Activated CD8-positive, alpha-beta memory T cell treated with anti-CD3 and anti-CD28 coated beads, Interleukin-2, amount 10 ng/mL, durations not matched to agents 7 days and 5 days (primary cell): ENCODE measurements at regions not wholly inside any gene's neighbourhood (a gene's known extent, or its start where the extent isn't known, plus 50 kb on each side); places are given as distances from the start of the nearest gene placed in this dataset.
A peak's percentile ranks its signal among the peaks of the same experiment; 100 is the strongest.
"Not testable (repeated sequence)": the region's sequence is repeated elsewhere in the genome, so short reads cannot be mapped to it uniquely, and the experiment has no call there.

Experiments
- ATAC-seq: fragments of 150-1000 bp; cut with Tn5 transposase; one replicate; pipeline ENCODE4 v1.10.0; 2021; ENCODE audit warnings: moderate library complexity
- CTCF ChIA-PET: fragments of 350-600 bp; sonication (Branson Sonifier 250); formaldehyde crosslinking; loops from one replicate; lab custom pipeline; 2021; ENCODE audit warnings: antibody characterized with exemption; lab: Charles Lee
- DNase-seq: peaks from one replicate; pipeline ENCODE4 v3.0.0-alpha.2; 2020
- H3K27ac Mint-ChIP-seq: one replicate; pipeline ENCODE4 v1.8.0; 2021; ENCODE audit warnings: mild to moderate bottlenecking, mixed read lengths
- H3K27me3 Mint-ChIP-seq: one replicate; pipeline ENCODE4 v1.8.0; 2021; ENCODE audit warnings: mixed read lengths
- H3K36me3 Mint-ChIP-seq: one replicate; pipeline ENCODE4 v1.8.0; 2021; ENCODE audit warnings: mild to moderate bottlenecking, mixed read lengths
- H3K4me1 Mint-ChIP-seq: one replicate; pipeline ENCODE4 v1.8.0; 2021; ENCODE audit warnings: mixed read lengths
- H3K4me3 Mint-ChIP-seq: one replicate; pipeline ENCODE4 v1.8.0; 2021; ENCODE audit warnings: mild to moderate bottlenecking, moderate library complexity, mixed read lengths
- H3K9me3 Mint-ChIP-seq: one replicate; pipeline ENCODE4 v1.8.0; 2022; ENCODE audit warnings: low read depth, mixed read lengths

DNA sequence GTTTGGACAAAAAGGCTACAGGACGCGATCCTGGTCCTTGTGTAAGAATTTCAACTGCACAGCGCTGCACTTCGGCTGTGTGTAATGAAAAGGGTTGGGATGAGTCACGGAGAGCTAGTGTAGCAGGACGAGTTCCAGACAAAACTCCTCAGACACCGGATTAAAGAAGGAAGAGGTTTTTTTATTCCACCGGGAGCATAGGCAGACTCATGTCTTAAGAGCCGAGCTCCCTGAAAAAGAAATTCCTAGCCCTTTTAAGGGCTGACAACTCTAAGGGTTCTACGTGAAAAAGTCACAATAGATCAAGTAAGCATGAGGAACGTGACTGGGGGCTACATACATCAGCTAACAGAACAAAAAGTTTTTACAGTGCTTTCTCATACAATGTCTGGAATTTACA lies 54.8 kb upstream of the FAM90A1 start:
- DNase-seq, H3K36me3 Mint-ChIP-seq, H3K4me1 Mint-ChIP-seq, H3K27ac Mint-ChIP-seq, ATAC-seq, H3K4me3 Mint-ChIP-seq, CTCF ChIA-PET, H3K9me3 Mint-ChIP-seq: not testable (repeated sequence)
- H3K27me3 Mint-ChIP-seq, result peaks cover 18% of the 10 kb centered on the region

DNA sequence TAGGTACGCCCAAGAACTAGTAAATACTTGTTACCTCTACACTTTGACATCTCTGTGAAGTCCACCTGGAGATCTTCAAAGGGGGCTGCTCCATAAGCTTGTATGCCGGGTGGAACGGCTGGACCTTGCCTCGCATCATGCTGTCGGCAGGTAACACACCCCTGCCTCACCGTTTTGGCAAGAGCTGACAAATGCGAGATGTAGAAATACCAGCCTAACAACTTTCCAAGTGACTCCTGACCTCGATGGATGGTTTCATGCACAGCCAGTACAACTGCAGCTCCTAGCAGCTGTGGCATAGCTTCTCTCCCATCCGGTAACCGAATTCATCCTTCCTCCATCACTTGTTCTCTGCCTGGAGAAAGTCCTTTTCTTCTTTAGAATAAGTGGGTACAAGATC lies 58.3 kb upstream of the FAM90A1 start:
- H3K4me3 Mint-ChIP-seq, DNase-seq, H3K36me3 Mint-ChIP-seq, CTCF ChIA-PET, H3K9me3 Mint-ChIP-seq, ATAC-seq, H3K27ac Mint-ChIP-seq, H3K4me1 Mint-ChIP-seq: not testable (repeated sequence)
- H3K27me3 Mint-ChIP-seq, result peaks cover 16% of the 10 kb centered on the region

DNA sequence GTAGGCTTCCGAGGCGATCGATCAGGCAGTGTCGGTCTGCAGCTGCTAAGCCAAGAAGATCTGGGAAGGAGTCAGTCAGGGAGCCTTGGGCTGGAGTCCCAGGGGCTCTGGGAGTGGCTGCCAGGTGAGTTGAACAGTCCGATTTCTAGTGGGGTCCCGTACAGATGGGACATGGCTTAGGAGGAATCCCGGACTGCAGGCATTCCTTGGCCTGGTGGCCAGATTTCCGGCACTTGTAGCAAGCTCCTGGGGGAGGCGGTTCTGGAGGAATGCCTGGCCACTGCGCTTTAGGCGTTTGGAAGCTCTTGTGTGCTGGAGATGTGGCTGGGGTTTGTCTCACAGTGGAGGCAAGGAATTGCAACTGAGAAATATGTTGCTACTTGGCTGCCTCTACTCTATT lies 64.3 kb upstream of the FAM90A1 start:
- CTCF ChIA-PET, H3K4me3 Mint-ChIP-seq, ATAC-seq, DNase-seq, H3K27ac Mint-ChIP-seq, H3K9me3 Mint-ChIP-seq, H3K36me3 Mint-ChIP-seq, H3K4me1 Mint-ChIP-seq: not testable (repeated sequence)
- peaks cover 27% of the 10 kb centered on the region for H3K27me3 Mint-ChIP-seq

DNA sequence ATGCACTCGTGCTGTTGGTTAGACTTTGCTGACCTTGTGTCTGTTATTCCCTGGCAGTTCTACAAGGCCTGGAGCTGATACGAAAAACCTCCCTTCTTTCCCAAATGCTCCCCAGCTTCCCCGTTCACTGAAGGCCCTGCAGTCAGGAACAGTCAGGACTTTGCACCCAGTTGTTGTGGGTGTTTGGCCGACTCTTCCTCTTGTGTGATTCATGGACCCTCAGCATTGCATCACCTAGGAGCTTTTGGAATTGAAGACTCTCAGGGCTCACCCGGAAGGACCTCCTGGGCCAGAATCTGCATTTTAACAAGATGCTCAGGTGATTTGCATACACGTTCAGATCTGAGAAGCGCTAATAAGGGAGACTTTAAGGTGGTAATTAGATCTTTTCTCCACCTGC lies 67.2 kb upstream of the FAM90A1 start:
- H3K9me3 Mint-ChIP-seq, H3K27ac Mint-ChIP-seq, H3K36me3 Mint-ChIP-seq, ATAC-seq, H3K4me3 Mint-ChIP-seq, H3K4me1 Mint-ChIP-seq, CTCF ChIA-PET, DNase-seq: not testable (repeated sequence)
- H3K27me3 Mint-ChIP-seq, result peaks cover 23% of the 10 kb centered on the region

DNA sequence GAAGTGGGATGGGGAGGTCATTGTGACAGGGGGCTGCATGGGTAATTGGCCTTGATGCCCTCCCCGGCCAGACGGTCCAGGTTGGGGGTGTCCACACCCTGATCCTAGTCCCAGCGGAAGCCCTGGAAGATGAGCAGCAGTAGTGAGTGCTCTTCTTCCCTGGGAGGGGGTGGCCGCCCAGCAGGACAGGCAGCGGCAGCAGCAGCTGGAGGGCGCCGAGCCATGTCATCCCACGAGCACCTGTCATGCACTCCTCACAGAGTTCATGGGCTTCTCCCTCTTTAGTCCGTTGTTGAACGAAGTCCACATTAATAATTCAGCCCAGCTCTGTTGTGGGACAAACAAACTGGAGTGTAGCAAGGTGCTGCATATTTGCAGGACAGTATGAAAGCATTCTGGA lies 81.2 kb upstream of the FAM90A1 start:
- DNase-seq, H3K9me3 Mint-ChIP-seq, H3K36me3 Mint-ChIP-seq, H3K4me3 Mint-ChIP-seq, H3K27ac Mint-ChIP-seq, CTCF ChIA-PET, H3K27me3 Mint-ChIP-seq, H3K4me1 Mint-ChIP-seq, ATAC-seq: not testable (repeated sequence)

DNA sequence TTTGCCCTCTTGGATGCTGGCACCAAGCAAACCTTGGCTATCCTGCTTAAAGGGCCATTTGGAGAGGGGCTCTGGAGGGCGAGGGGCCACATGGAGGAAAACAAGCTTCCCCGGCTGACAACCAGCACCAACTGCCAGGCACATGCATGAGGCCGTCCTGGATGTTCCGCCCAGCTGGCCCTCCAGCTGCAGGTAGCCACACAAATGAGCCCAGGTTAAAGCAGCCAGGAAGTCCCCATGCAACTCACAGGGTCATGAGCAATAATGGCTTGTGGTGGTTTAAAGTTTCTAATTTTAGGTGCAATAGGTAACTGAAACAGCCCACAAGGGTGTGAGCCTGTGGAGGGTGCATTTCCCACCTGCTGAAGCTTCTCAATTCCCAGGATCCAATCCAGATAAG lies 88.6 kb upstream of the FAM90A1 start:
- H3K4me1 Mint-ChIP-seq, result peaks cover 23% of the 10 kb centered on the region
- ATAC-seq, CTCF ChIA-PET, H3K9me3 Mint-ChIP-seq, H3K27ac Mint-ChIP-seq, H3K4me3 Mint-ChIP-seq, H3K36me3 Mint-ChIP-seq, DNase-seq, H3K27me3 Mint-ChIP-seq: not testable (repeated sequence)

- CTCF ChIA-PET, ATAC-seq, DNase-seq, H3K4me3 Mint-ChIP-seq, H3K36me3 Mint-ChIP-seq, H3K27me3 Mint-ChIP-seq, H3K27ac Mint-ChIP-seq, H3K9me3 Mint-ChIP-seq: not testable (repeated sequence)
- H3K4me1 Mint-ChIP-seq, result peaks cover 23% of the 10 kb centered on the region
Observed at GRCh38 chr12:8317675-8318074, 90.3 kb upstream of the FAM90A1 start.

- Mint-ChIP-seq H3K4me1 (peaks cover 23% of the 10 kb centered on the region), H3K27ac (peak overlapping the region; percentile 77), H3K4me3 (peak overlapping the region; percentile 65)
- H3K27me3 Mint-ChIP-seq, H3K9me3 Mint-ChIP-seq, CTCF ChIA-PET, H3K36me3 Mint-ChIP-seq, ATAC-seq: not testable (repeated sequence)
- peak; percentile 73 for DNase-seq
Observed at GRCh38 chr12:8320251-8320730, 92.9 kb upstream of the FAM90A1 start.

DNA sequence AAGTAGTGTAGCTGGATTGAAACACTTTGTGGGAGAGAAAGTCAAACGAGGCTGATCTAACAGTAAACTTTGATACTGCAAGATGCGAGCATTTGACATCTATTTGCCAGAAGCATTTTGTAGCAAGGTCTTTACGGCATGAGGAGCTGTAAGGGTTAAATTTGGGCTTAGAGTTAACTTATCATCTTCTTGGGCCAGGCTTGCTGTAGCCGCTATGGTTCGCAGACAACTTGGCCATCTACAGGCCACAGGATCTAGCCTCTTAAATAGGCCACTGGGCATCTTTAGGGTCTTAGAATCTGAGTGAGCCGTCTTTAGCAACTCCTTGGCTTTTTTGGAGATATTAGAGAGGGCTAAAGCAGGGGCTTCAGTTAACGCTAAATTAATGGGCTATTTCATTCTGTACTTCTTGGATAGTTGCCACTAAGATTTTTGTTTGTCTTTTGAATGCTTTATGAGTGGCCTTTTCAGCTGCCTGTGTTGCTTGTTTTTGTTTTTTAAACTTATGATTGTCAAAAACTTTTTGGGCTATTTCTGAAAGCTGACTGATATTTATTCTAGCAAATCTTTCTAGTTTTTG lies 93.5 kb upstream of the FAM90A1 start:
- H3K9me3 Mint-ChIP-seq, H3K27me3 Mint-ChIP-seq, ATAC-seq, CTCF ChIA-PET, DNase-seq, H3K36me3 Mint-ChIP-seq: not testable (repeated sequence)
- Mint-ChIP-seq H3K27ac (peak overlapping the region; percentile 77), H3K4me1 (peaks cover 23% of the 10 kb centered on the region), H3K4me3 (peak overlapping the region; percentile 65)

- H3K4me3 Mint-ChIP-seq, ATAC-seq, H3K27ac Mint-ChIP-seq, CTCF ChIA-PET, H3K36me3 Mint-ChIP-seq, H3K4me1 Mint-ChIP-seq, H3K27me3 Mint-ChIP-seq, DNase-seq, H3K9me3 Mint-ChIP-seq: not testable (repeated sequence)
Observed at GRCh38 chr12:8325145-8325839, 97.9 kb upstream of the FAM90A1 start.

DNA sequence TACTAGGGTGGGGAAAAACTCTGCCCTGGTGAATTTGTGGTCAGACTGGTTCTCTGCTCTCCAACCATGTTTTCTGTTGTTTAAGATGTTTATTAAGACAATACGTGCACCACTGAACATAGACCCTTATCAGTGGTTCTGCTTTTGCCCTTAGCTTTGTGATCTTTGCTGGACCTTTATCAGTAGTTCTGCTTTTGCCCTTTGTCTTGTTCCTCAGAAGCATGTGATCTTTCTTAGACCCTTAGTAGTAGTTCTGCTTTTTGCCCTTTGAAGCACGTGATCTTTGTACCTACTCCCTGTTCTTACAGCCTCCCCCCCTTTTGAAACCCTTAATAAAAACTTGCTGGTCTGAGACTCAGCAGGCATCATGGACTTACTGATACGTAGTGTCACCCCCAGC lies 101.4 kb upstream of the FAM90A1 start:
- DNase-seq, ATAC-seq, H3K36me3 Mint-ChIP-seq, CTCF ChIA-PET, H3K4me3 Mint-ChIP-seq, H3K27me3 Mint-ChIP-seq, H3K9me3 Mint-ChIP-seq, H3K4me1 Mint-ChIP-seq, H3K27ac Mint-ChIP-seq: not testable (repeated sequence)

GRCh38 chr12:8332373-8332772 lies 105.0 kb upstream of the FAM90A1 start:
- H3K4me1 Mint-ChIP-seq, H3K27me3 Mint-ChIP-seq, ATAC-seq, CTCF ChIA-PET, H3K27ac Mint-ChIP-seq, H3K9me3 Mint-ChIP-seq, DNase-seq, H3K4me3 Mint-ChIP-seq, H3K36me3 Mint-ChIP-seq: not testable (repeated sequence)

DNA sequence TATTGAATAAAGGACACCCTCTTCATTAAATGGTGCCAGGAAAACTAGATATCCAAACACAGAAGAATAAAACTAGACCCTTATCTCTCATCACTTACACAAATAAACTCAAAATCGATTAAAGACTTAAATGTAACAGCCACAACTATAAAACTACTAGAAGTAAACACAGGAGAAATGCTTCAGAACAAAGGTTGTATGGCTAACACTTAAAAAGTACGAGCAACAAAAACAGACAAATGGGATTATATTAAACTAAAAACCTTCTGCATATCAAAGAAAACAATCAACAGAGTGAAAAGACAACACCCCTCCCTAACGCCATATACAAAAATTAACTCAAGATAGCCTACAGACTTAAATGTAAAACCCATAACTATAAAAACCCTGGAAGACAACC lies 104.7 kb upstream of the CLEC6A start:
- H3K36me3 Mint-ChIP-seq, CTCF ChIA-PET, H3K4me3 Mint-ChIP-seq, DNase-seq, H3K9me3 Mint-ChIP-seq, ATAC-seq, H3K4me1 Mint-ChIP-seq, H3K27ac Mint-ChIP-seq: not testable (repeated sequence)
- peaks cover 13% of the 10 kb centered on the region for H3K27me3 Mint-ChIP-seq

DNA sequence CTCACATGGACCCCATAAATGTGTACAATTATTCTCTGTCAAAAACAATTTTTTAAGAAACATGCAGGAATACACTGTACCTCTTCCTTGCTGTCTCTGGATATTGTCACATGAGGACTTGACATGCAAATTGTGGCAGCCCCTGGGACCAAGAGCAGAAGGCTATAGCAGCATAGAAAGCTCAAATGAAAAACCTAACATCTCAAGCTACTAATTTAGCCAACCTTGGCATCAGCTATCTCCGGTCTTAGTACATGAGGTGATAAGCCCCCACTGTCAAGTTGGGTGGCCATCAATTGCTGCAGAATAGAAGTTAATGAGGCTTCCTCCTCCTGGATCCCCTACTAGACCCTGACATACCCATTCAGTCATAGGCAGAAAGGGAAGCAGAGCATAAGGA lies 101.0 kb upstream of the CLEC6A start:
- ATAC-seq, DNase-seq, H3K27ac Mint-ChIP-seq, H3K36me3 Mint-ChIP-seq, H3K4me1 Mint-ChIP-seq, H3K4me3 Mint-ChIP-seq, H3K9me3 Mint-ChIP-seq, CTCF ChIA-PET: not testable (repeated sequence)
- peaks cover 21% of the 10 kb centered on the region for H3K27me3 Mint-ChIP-seq
